Erythroblast (primary cell): ENCODE measurements at regions not wholly inside any gene's neighbourhood (a gene's known extent, or its start where the extent isn't known, plus 50 kb on each side); places are given as distances from the start of the nearest gene placed in this dataset.

Source experiments
- GATA1 ChIP-seq: IDR thresholded peaks from 2 replicates; pipeline ENCODE4 v1.6.1; 2011; ENCODE audit warnings: low read depth, mild to moderate bottlenecking, control low read depth, low read length, moderate library complexity
- POLR2A ChIP-seq: IDR thresholded peaks from 2 replicates; pipeline ENCODE4 v1.6.1; 2011; ENCODE audit warnings: mild to moderate bottlenecking, low read length

DNA sequence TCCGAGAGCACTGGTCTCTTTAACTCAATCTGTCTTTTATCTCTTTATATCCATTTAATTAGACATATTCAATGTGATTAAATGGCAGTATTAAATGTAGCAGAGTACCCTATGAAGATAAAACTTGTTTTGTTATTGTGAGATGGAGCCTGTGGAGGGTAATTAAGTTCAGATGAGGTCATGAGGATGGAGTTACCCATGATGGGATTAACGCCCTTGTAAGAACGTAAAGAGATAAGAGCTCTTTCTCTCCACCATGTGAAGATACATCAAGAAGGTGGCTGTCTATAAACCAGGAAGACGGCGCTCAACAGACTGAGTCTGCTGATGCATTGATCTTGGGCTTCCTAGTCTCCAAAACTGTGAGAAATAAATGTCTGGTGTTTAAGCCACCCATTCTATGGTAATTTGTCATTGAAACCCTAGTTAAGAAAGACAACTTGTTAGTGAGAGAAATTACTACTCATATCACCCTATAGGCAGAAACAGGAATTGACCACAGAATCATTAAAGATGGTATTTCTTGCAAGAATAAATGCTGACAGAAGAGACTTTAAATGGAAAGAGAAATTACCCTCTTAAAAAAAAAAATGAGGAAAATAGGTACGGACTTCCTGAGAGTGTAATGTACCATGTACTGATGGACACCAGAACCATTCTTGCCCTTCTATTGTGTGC lies 738.7 kb upstream of the CHAC2 start:
- TF ChIP-seq POLR2A = no peak
- TF ChIP-seq GATA1 = no peak
